PC-9 (cell line): ENCODE measurements at regions not wholly inside any gene's neighbourhood (a gene's known extent, or its start where the extent isn't known, plus 50 kb on each side); places are given as distances from the start of the nearest gene placed in this dataset.

Source experiments
- BruUV-seq: library from RNA; stranded (reverse); fragments of 400-500 nt; replicated peaks from 2 replicates; lab custom pipeline; 2021; lab: Mats Ljungman, UMichigan
- CTCF ChIA-PET: fragments of 300-600 bp; sonication (Branson Sonifier 250); formaldehyde crosslinking; loops from one replicate; lab custom pipeline; 2022; ENCODE audit warnings: antibody characterized with exemption; lab: Charles Lee
- POLR2A ChIA-PET: fragments of 300-600 bp; sonication (Branson Sonifier 250); formaldehyde crosslinking; loops from one replicate; lab custom pipeline; 2022; ENCODE audit warnings: antibody characterized with exemption; ENCODE audit not compliant: unreplicated experiment; lab: Charles Lee
- DNase-seq, 2 experiments: peaks; one replicate each; pipeline versions ENCODE4 v3.0.0 to v3.0.0-alpha.2; 2015 to 2022; ENCODE audit warnings: mixed read lengths in 1 of 2
- H2AFZ ChIP-seq: fragments of 200-600 bp; sonication (generic); 2 replicates; pipeline ENCODE4 v1.8.1; 2017; ENCODE audit warnings: antibody characterized with exemption
- H3F3A ChIP-seq: fragments of 200-600 bp; sonication (generic); 2 replicates; pipeline ENCODE4 v1.8.1; 2017; ENCODE audit warnings: antibody characterized with exemption, mild to moderate bottlenecking, low read depth; ENCODE audit not compliant: insufficient read depth
- H3K27ac ChIP-seq: fragments of 200-600 bp; sonication (generic); 2 replicates; pipeline ENCODE4 v1.6.1; 2016; ENCODE audit warnings: mixed run types
- H3K27me3 ChIP-seq: fragments of 200-600 bp; sonication (generic); 2 replicates; pipeline ENCODE4 v1.6.1; 2016; ENCODE audit warnings: low read depth, mixed run types; ENCODE audit not compliant: insufficient read depth
- H3K36me3 ChIP-seq: fragments of 200-600 bp; sonication (generic); 2 replicates; pipeline ENCODE4 v1.6.1; 2016; ENCODE audit warnings: low read depth, mixed run types
- H3K4me1 ChIP-seq: fragments of 200-600 bp; sonication (generic); replicated peaks from 2 replicates; pipeline ENCODE4 v1.6.1; 2016; ENCODE audit warnings: mixed run types; ENCODE audit not compliant: insufficient read depth
- H3K4me2 ChIP-seq: fragments of 200-600 bp; sonication (generic); 2 replicates; pipeline ENCODE4 v1.6.1; 2017; ENCODE audit warnings: mixed run types
- H3K4me3 ChIP-seq: fragments of 200-600 bp; sonication (generic); 2 replicates; pipeline ENCODE4 v1.6.1; 2016; ENCODE audit warnings: mixed run types
- H3K79me2 ChIP-seq: fragments of 200-600 bp; sonication (generic); 2 replicates; pipeline ENCODE4 v1.6.1; 2017; ENCODE audit warnings: low read depth, mixed run types
- H3K9me2 ChIP-seq: fragments of 200-600 bp; sonication (generic); 2 replicates; pipeline ENCODE4 v1.8.1; 2017; ENCODE audit warnings: mild to moderate bottlenecking; ENCODE audit not compliant: insufficient read depth
- H3K9me3 ChIP-seq: fragments of 200-600 bp; sonication (generic); 2 replicates; pipeline ENCODE4 v1.8.1; 2016; ENCODE audit warnings: low read depth; ENCODE audit not compliant: insufficient read depth
- H4K20me1 ChIP-seq: fragments of 200-600 bp; sonication (generic); 2 replicates; pipeline ENCODE4 v1.8.1; 2017; ENCODE audit not compliant: insufficient read depth
- CTCF ChIP-seq: fragments of 200-600 bp; sonication (generic); conservative IDR thresholded peaks from 2 replicates; pipeline ENCODE4 v1.6.1; 2017; ENCODE audit warnings: mixed run types, antibody characterized with exemption, mild to moderate bottlenecking, moderate library complexity
- EZH2 ChIP-seq: fragments of 200-600 bp; sonication (generic); IDR thresholded peaks from 2 replicates; pipeline ENCODE4 v1.8.0; 2017; ENCODE audit warnings: antibody characterized with exemption, low read depth
- intact Hi-C: fragments of 100-400 bp; cut with micrococcal nuclease; formaldehyde crosslinking; loops from one replicate; pipeline ENCODE4 v1.10.0; 2022; ENCODE audit not compliant: unreplicated experiment

DNA sequence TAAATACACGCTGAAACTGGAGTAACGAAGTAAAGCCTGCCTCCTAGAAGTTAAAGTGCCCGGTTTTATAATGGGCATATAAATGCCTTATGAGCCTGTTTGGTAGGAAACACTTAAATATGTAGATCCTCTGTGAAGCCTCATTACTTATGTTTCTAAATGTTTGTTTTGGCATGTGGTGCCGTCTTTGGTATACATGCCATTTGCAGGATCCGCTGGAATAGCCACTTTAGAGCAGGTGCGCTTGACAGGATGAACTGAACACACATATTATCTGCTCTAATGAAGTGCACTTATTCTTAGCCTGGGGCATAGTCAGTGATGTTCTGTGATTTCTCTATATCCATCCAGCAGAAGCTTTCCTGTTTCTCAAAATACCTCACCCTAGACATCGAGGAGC is 778.1 kb upstream of the WWC1 start:
- no peaks in the 10 kb centered on the region for H3K4me1 ChIP-seq
- no TSS peak for BruUV-seq
- H3K36me3 ChIP-seq: no peaks in the 10 kb centered on the region
- no peaks in the 10 kb centered on the region for H3K9me3 ChIP-seq
- H2AFZ ChIP-seq: no peak overlapping the region
- H3F3A ChIP-seq: no peaks in the 10 kb centered on the region
- H3K27ac ChIP-seq: no peak overlapping the region
- no peak overlapping the region for H3K4me3 ChIP-seq
- ChIA-PET POLR2A (no interaction called here), CTCF (no interaction called here)
- no peaks in the 10 kb centered on the region for H3K79me2 ChIP-seq
- no peak overlapping the region for H3K4me2 ChIP-seq
- no peak for DNase-seq
- no peaks in the 10 kb centered on the region for H3K9me2 ChIP-seq
- no peaks in the 10 kb centered on the region for H4K20me1 ChIP-seq
- peaks cover 6% of the 10 kb centered on the region; the same call in 1 of the 2 replicates for H3K27me3 ChIP-seq
- TF ChIP-seq CTCF: no peak
- no peak for TF ChIP-seq EZH2
- intact Hi-C loops: no loop called here

DNA sequence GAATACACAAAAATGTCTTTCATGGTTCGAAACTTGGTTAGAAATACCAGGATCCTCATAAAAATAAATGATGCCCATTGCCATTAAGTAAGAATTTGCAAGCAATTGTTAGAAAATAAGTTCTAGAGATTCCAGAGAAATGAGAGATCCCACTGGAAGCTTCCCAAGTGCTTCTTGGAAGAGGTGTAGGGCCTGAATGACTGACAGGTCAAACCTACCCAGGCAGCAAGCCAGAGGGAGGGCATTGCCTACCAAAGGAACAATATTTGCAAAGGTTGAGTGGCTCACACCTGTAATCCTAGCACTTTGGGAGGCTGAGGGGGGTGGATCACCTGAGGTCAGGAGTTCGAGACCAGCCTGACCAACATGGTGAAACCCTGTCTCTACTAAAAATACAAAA is 777.0 kb upstream of the WWC1 start:
- H3K36me3 ChIP-seq: no peaks in the 10 kb centered on the region
- TF ChIP-seq EZH2 (no peak), CTCF (no peak)
- no peaks in the 10 kb centered on the region for H3K79me2 ChIP-seq
- H3F3A ChIP-seq: no peaks in the 10 kb centered on the region
- no peaks in the 10 kb centered on the region for H3K4me1 ChIP-seq
- BruUV-seq: no TSS peak
- POLR2A ChIA-PET: no interaction called here
- CTCF ChIA-PET: no interaction called here
- intact Hi-C loops: no loop called here
- H3K4me3 ChIP-seq: no peak overlapping the region
- H3K27me3 ChIP-seq: peaks cover 6% of the 10 kb centered on the region; the same call in 1 of the 2 replicates
- H3K9me3 ChIP-seq: no peaks in the 10 kb centered on the region
- no peak for DNase-seq
- H3K4me2 ChIP-seq: no peak overlapping the region
- H3K9me2 ChIP-seq: no peaks in the 10 kb centered on the region
- H2AFZ ChIP-seq: no peak overlapping the region
- no peak overlapping the region for H3K27ac ChIP-seq
- H4K20me1 ChIP-seq: no peaks in the 10 kb centered on the region

DNA sequence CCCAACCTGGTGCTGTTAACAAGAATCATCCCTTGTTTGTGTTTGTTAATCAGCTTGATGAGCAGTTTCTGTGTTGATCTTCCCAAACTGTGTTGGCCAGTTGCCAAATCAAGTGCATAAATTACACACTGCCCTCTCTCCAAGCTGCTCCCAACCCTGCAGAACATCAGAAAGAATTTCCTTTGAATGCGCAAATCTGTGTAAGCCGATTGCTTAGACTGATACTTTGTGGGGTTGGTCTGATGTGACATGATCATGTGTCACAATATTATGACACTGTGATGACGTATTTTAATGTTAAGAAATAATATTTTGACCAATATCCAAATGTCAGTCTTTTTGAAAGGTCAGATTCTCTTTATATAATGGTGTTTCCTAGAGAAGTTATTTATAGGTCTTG is 766.4 kb upstream of the WWC1 start:
- Histone ChIP-seq H3K9me3 (no peaks in the 10 kb centered on the region), H3K36me3 (no peaks in the 10 kb centered on the region), H3K27me3 (no peaks in the 10 kb centered on the region), H3K79me2 (no peaks in the 10 kb centered on the region), H4K20me1 (no peaks in the 10 kb centered on the region), H3F3A (no peaks in the 10 kb centered on the region), H2AFZ (no peak overlapping the region), H3K9me2 (no peaks in the 10 kb centered on the region), H3K4me1 (no peaks in the 10 kb centered on the region), H3K4me3 (no peak overlapping the region), H3K27ac (no peak overlapping the region), H3K4me2 (no peak overlapping the region)
- DNase-seq: no peak
- POLR2A ChIA-PET: no interaction called here
- CTCF ChIA-PET: no interaction called here
- BruUV-seq: no TSS peak
- intact Hi-C loops: no loop called here
- TF ChIP-seq CTCF: no peak
- TF ChIP-seq EZH2: no peak
